NK-92 treated with Interleukin-12 subunit alpha and Interleukin-12 subunit beta, amount 100 ng/mL, for 24 hours (cell line): ENCODE measurements at regions not wholly inside any gene's neighbourhood (a gene's known extent, or its start where the extent isn't known, plus 50 kb on each side); places are given as distances from the start of the nearest gene placed in this dataset.
"Not testable (repeated sequence)": the region's sequence is repeated elsewhere in the genome, so short reads cannot be mapped to it uniquely, and the experiment has no call there.

Experiments
- DNase-seq: peaks from one replicate; lab custom pipeline; 2025; lab: John Stamatoyannopoulos, UW

- no peak for DNase-seq
Measured at GRCh38 chr6:4460586-4461475, 315.4 kb upstream of the CDYL start.

- DNase-seq = no peak
Measured at GRCh38 chr6:4459996-4460395, 316.2 kb upstream of the CDYL start.

- DNase-seq = no peak
Measured at GRCh38 chr6:4459032-4459431, 317.2 kb upstream of the CDYL start.

GRCh38 chr6:4451718-4452117 is 316.3 kb upstream of the ECI2 start:
- DNase-seq = no peak

GRCh38 chr6:4451081-4451480 is 315.7 kb upstream of the ECI2 start:
- DNase-seq = no peak

- no peak for DNase-seq
Measured at GRCh38 chr6:4450237-4450636, 314.9 kb upstream of the ECI2 start.

- DNase-seq = no peak
Measured at GRCh38 chr6:4449409-4449808, 314.0 kb upstream of the ECI2 start.

GRCh38 chr6:4448841-4449240 is 313.5 kb upstream of the ECI2 start:
- no peak for DNase-seq

GRCh38 chr6:4447639-4448330 is 312.4 kb upstream of the ECI2 start:
- DNase-seq = no peak

GRCh38 chr6:4446982-4447381 is 311.6 kb upstream of the ECI2 start:
- no peak for DNase-seq

- no peak for DNase-seq
Measured at GRCh38 chr6:4441981-4442434, 306.6 kb upstream of the ECI2 start.

GRCh38 chr6:4439159-4439558 is 303.8 kb upstream of the ECI2 start:
- DNase-seq = no peak

GRCh38 chr6:4437342-4437741 is 302.0 kb upstream of the ECI2 start:
- no peak for DNase-seq

- DNase-seq = no peak
Measured at GRCh38 chr6:4435981-4436445, 300.6 kb upstream of the ECI2 start.

GRCh38 chr6:4434655-4435054 is 299.3 kb upstream of the ECI2 start:
- no peak for DNase-seq

- DNase-seq = no peak
Measured at GRCh38 chr6:4433199-4433598, 297.8 kb upstream of the ECI2 start.

- no peak for DNase-seq
Measured at GRCh38 chr6:4426968-4427367, 291.6 kb upstream of the ECI2 start.

- DNase-seq = no peak
Measured at GRCh38 chr6:4421837-4422236, 286.5 kb upstream of the ECI2 start.

- no peak for DNase-seq
Measured at GRCh38 chr6:4420160-4420865, 284.9 kb upstream of the ECI2 start.

GRCh38 chr6:4415549-4415948 is 280.2 kb upstream of the ECI2 start:
- no peak for DNase-seq

GRCh38 chr6:4414078-4414477 is 278.7 kb upstream of the ECI2 start:
- DNase-seq = not testable (repeated sequence)

GRCh38 chr6:4413073-4413472 is 277.7 kb upstream of the ECI2 start:
- no peak for DNase-seq

GRCh38 chr6:4412488-4412887 is 277.1 kb upstream of the ECI2 start:
- DNase-seq = no peak
